ENCODE measurements at regions not wholly inside any gene's neighbourhood (a gene's known extent, or its start where the extent isn't known, plus 50 kb on each side); places are given as distances from the start of the nearest gene placed in this dataset.

DNA sequence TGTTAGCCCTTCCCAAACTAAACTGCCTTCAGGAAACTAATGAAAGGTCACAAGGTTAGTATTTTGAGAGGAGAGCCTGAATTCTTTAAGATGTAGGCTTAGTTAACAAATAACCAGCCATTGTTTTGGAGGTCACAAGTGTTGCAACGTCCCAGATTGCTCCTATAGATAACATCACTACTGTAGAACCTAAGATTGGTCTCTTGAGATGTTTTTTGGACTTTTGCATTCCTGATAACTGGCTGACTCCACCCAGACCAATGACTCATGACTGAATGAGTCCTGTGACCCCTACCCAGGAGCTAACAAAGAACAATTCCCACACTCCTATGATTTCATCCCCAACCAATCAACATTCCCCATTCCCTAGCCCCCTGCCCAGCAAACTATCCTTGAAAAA, 178.8 kb downstream of the SCP2D1 start:
- Histone ChIP-seq H3K9ac (ENCODE audit: low read length) (no peak overlapping the region), H3K79me2 (ENCODE audit: insufficient read depth, low read length) (no peaks in the 10 kb centered on the region), H3K9me2 (ENCODE audit: insufficient read depth) (no peaks in the 10 kb centered on the region), H4K20me1 (ENCODE audit: insufficient read depth) (no peaks in the 10 kb centered on the region), H3K4me1 (ENCODE audit: control insufficient read depth in 1 of 2, insufficient read depth in 2 of 2, low read length in 2 of 2) (no peaks in the 10 kb centered on the region), H3K4me3 (replicated peaks in 1 of 2; ENCODE audit: low read depth in 1 of 2, low read length in 2 of 2) (no peak overlapping the region), H3K36me3 (ENCODE audit: control insufficient read depth in 1 of 2, insufficient read depth in 2 of 2, low read length in 2 of 2) (no peaks in the 10 kb centered on the region), H3K27ac (ENCODE audit: low read depth, low read length) (no peak overlapping the region), H3K9me3 (ENCODE audit: control insufficient read depth in 1 of 2, insufficient read depth in 1 of 2, low read depth in 1 of 2, low read length in 2 of 2) (no peaks in the 10 kb centered on the region), H3K4me2 (ENCODE audit: low read length) (no peak overlapping the region), H3K27me3 (ENCODE audit: insufficient read depth, low read length) (no peaks in the 10 kb centered on the region), H2AFZ (ENCODE audit: low read depth, low read length, poor library complexity, severe bottlenecking) (no peak overlapping the region)
- ATAC-seq (no peak), DNase-seq (ENCODE audit: low read depth, low spot score) (no peak)
- intact Hi-C loops (cut with micrococcal nuclease): no loop called here
- ChIA-PET CTCF (no interaction called here), RAD21 (ENCODE audit: low non-redundant PET in 1 of 2, low total read pairs in 2 of 2, uncharacterized antibody in 2 of 2, unreplicated experiment in 2 of 2) (no interaction called here), POLR2A (no interaction called here)
- TF ChIP-seq EZH2 (IDR thresholded peaks at IDR 0.05) (no peak), SIN3A (IDR thresholded peaks at IDR 0.05; ENCODE audit: low read depth) (no peak), POLR2A (IDR thresholded peaks at IDR 0.05; ENCODE audit: borderline replicate concordance, extremely low read depth, insufficient read depth, insufficient read length) (no peak), YY1 (IDR thresholded peaks at IDR 0.05; ENCODE audit: extremely low read depth, insufficient replicate concordance, low read depth, low read length) (no peak), JUND (IDR thresholded peaks at IDR 0.05) (no peak), FOSL1 (IDR thresholded peaks at IDR 0.05; ENCODE audit: low read depth) (no peak)
- TF ChIP-seq, protein P1, sequence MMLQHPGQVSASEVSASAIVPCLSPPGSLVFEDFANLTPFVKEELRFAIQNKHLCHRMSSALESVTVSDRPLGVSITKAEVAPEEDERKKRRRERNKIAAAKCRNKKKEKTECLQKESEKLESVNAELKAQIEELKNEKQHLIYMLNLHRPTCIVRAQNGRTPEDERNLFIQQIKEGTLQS (IDR thresholded peaks at IDR 0.05): no peak
- TF ChIP-seq, protein P2, sequence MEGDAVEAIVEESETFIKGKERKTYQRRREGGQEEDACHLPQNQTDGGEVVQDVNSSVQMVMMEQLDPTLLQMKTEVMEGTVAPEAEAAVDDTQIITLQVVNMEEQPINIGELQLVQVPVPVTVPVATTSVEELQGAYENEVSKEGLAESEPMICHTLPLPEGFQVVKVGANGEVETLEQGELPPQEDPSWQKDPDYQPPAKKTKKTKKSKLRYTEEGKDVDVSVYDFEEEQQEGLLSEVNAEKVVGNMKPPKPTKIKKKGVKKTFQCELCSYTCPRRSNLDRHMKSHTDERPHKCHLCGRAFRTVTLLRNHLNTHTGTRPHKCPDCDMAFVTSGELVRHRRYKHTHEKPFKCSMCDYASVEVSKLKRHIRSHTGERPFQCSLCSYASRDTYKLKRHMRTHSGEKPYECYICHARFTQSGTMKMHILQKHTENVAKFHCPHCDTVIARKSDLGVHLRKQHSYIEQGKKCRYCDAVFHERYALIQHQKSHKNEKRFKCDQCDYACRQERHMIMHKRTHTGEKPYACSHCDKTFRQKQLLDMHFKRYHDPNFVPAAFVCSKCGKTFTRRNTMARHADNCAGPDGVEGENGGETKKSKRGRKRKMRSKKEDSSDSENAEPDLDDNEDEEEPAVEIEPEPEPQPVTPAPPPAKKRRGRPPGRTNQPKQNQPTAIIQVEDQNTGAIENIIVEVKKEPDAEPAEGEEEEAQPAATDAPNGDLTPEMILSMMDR (IDR thresholded peaks at IDR 0.05 in 2 of 3, conservative IDR thresholded peaks at IDR 0.05 in 1 of 3; ENCODE audit: borderline replicate concordance in 1 of 3, insufficient read depth in 1 of 3, low read depth in 2 of 3, low read length in 2 of 3): no peak
- TF ChIP-seq, protein P3, sequence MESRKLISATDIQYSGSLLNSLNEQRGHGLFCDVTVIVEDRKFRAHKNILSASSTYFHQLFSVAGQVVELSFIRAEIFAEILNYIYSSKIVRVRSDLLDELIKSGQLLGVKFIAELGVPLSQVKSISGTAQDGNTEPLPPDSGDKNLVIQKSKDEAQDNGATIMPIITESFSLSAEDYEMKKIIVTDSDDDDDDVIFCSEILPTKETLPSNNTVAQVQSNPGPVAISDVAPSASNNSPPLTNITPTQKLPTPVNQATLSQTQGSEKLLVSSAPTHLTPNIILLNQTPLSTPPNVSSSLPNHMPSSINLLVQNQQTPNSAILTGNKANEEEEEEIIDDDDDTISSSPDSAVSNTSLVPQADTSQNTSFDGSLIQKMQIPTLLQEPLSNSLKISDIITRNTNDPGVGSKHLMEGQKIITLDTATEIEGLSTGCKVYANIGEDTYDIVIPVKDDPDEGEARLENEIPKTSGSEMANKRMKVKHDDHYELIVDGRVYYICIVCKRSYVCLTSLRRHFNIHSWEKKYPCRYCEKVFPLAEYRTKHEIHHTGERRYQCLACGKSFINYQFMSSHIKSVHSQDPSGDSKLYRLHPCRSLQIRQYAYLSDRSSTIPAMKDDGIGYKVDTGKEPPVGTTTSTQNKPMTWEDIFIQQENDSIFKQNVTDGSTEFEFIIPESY (IDR thresholded peaks at IDR 0.05; ENCODE audit: extremely low read depth, insufficient replicate concordance, low read length): no peak
- BruUV-seq (replicated peaks): no TSS peak
